DMS53 treated with DMSO at 0.1 percent for 48 hours (cell line): ENCODE measurements at regions not wholly inside any gene's neighbourhood (a gene's known extent, or its start where the extent isn't known, plus 50 kb on each side); places are given as distances from the start of the nearest gene placed in this dataset.

Source experiments
- DNase-seq: peaks from one replicate; lab custom pipeline; 2025; ENCODE audit not compliant: unreplicated experiment; lab: John Stamatoyannopoulos, UW

DNA sequence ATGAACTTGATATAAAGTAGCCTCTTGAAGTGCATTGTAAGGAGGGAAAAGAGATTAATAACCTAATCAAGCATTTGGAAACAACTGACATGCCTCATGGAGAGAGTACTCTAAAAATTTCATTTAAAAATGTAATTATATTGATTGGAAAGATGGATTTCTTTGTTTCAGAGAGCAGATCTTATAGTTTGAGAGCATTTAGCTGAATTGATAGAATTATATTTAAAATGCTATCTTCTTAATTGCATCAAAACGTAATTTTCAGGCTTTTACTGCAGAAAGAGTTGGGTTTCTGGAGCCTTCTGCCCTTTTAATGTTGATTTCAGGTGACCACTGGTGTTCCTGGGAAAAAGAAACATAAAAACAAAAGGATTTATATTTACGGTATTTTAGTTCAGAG is 130.6 kb downstream of the EDN3 start:
- no peak for DNase-seq

- no peak for DNase-seq
These were observed 134.5 kb downstream of the EDN3 start for GRCh38 chr20:59434960-59435359.

DNA sequence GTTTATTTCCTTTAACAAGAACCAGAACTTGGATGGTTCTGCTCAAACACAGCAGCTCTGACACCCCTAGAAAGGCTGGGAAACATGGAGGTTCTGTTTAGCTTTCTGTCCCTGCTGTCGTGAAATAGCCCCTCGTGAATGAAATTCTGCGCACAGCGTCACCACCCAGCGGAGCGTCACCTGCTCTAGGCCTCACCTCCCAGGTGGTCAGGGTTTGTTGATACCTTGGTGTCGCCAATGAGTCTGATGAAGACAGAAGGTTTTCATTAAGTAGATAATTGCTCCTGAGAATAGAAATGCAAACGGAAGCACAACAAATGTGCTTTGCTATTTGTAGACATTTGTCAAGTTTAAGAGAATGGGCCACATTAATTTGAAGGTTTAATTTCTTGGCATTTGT is 135.1 kb downstream of the EDN3 start:
- no peak for DNase-seq

- DNase-seq = no peak
These were observed 137.2 kb downstream of the EDN3 start for GRCh38 chr20:59437601-59438031.

GRCh38 chr20:59438201-59438600 is 137.8 kb downstream of the EDN3 start:
- no peak for DNase-seq

DNA sequence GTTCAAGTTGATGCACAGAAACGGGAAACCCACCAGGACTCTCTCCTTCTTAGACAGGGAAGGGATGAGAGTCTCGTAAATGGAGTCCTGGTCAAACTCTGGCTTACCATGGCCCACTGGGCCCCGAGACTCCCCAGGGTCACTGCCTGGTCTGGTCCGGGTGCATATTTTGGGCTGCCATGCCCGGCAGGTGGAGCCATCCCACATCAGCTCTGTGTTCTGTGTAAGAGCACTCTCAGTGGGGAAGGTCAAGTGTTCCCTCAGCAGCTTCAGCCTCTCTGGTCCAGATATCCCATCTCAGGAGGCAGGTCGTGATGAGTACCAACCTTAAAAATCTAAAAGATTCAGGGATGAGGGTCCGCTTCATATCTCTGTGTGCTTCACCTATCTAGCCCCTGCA is 138.8 kb downstream of the EDN3 start:
- no peak for DNase-seq

GRCh38 chr20:59441306-59441705 is 140.9 kb downstream of the EDN3 start:
- no peak for DNase-seq

DNA sequence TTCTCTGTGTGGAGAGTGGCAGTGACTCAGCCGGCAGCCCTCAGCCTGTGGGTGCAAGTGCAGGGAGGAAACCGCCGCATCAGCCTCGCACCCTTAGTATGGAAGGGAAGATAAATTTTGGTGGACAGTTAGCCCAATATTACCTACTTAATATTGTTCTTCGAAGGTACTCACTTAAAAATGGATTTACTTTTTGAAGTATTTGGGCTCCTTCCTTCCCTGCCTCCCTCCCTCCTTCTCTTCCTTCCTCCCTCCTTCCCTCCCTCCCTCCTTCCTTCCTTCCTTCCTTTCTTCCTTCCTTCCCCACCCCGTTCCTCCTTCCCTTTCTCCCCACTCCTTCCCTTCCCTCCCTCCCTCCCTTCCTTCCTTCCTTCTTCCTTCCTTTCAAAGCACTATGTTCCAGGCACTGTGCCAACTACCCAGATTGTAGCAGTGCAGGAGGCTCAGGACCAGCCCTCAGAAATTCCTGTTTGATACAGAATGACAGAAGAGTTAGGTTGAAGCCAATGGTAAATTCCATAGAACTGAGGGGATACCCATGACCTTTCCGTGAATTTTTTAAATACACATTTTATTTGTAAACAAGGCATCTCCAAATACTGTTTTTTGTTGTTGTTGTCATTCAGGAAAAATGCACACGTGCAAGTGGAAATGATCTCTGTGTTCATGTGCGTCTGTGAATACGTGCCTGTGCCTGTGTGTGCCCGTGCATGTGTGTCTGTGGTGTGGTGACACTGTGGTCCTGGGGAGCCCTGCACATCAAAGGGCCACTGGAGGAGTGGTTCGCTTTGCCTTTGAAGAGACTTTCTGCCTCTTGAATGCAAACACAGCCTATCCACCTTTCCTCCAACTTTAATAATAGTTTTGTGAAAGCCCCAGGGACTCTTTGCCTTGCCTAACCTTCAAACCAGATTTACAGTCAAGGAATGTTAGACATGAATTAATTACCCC is 141.7 kb downstream of the EDN3 start:
- no peak for DNase-seq

GRCh38 chr20:59443550-59443949 is 143.1 kb downstream of the EDN3 start:
- no peak for DNase-seq

DNA sequence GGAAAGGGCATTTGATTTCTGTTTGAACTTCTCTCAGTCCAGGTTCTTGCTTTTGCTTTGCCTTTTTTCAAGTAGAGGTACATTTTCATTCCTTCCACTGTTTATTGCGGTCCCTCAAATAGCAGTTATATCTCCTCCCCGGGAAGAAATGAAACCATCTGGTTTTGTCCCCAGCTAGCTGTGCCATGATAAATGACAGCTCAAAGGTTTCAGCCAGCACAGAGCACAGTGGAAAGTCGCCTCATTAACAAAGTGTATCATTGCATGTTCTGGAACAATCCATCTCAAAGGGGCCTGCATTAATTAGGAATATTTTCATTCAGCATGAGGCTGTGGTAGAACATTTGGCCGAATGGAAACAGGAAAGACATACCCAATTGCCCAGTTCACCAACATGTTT is 146.0 kb downstream of the EDN3 start:
- DNase-seq = no peak

- DNase-seq = no peak
These were observed 147.8 kb downstream of the EDN3 start for GRCh38 chr20:59448196-59448595.

DNA sequence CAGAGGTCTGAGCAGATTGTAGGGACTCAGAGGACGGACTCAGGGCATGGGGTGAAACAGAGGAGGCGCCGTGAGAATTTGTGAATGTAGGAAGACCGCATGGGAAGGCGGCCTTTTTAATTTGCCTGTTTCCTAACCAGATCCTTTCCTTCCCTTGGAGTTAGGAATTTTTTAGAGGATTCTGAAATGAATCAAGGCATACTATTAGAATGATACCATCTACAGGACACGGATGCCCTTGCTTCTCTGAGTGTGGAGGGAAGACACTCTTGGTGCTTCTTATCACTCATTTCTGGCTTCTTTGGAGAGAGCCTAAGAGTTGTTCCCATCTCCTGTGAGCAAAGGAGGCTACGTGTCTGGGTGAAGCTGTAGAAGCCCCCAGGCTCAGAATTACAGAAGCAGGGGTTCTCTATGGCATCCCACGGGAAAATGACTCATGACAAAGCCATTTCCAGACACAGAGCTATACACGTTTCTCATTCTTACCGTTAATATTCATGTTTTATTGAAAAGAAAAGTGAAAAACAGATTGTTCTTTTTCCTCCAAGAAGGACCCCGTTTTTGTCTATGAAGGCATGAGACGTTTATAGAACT is 148.5 kb downstream of the EDN3 start:
- no peak for DNase-seq

DNA sequence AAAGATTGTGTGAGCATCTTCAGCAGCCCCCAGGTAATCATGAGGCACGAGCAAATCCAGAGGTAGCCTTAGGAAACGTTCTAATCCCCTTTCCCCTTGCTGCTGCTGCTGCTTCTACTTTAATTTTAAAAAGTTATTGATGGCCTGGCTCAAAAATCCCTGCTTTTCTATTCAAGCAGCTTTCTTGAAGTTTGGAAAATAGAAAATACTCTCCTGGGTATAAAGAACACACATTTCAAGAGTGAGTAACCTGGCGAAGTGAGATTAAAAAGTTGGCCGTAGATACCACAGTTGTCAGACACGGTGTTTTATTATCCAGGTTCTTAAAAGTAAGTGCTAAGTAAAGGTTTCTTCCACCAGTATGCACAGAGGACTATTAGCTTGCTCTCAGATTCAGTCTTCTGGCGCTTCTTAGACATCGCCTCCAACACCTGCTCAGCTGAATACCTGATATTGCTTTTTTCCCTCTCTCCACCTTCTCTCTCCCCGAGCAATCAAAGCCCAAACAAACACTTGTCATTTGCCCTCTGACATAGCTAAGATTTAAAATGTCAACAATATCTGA is 150.7 kb downstream of the EDN3 start:
- DNase-seq = no peak

- DNase-seq = no peak
These were observed 151.2 kb downstream of the EDN3 start for GRCh38 chr20:59451641-59452040.

DNA sequence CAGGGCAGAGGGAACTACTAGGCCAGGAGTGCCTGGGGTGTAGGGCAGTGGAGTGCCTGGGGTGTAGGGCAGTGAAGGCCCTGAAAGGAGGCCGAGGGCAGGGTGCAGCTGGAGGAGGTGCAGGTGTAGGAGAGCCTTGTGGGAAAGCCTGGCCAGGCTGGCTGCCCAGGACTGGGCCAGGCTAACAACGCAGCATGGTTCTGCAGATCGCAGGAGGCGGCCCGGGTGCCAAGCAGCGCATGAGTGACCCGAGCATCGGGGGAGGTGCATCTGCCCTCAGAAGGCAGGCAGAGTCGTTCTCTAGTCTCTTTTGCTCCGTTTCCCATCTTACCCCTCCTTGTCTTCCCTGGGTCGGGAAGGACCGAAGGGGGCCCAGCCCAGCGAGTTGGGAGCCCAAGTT is 151.5 kb upstream of the PHACTR3 start:
- DNase-seq = no peak

- DNase-seq = no peak
These were observed 150.4 kb upstream of the PHACTR3 start for GRCh38 chr20:59453759-59454560.

- no peak for DNase-seq
These were observed 148.7 kb upstream of the PHACTR3 start for GRCh38 chr20:59455402-59456341.

DNA sequence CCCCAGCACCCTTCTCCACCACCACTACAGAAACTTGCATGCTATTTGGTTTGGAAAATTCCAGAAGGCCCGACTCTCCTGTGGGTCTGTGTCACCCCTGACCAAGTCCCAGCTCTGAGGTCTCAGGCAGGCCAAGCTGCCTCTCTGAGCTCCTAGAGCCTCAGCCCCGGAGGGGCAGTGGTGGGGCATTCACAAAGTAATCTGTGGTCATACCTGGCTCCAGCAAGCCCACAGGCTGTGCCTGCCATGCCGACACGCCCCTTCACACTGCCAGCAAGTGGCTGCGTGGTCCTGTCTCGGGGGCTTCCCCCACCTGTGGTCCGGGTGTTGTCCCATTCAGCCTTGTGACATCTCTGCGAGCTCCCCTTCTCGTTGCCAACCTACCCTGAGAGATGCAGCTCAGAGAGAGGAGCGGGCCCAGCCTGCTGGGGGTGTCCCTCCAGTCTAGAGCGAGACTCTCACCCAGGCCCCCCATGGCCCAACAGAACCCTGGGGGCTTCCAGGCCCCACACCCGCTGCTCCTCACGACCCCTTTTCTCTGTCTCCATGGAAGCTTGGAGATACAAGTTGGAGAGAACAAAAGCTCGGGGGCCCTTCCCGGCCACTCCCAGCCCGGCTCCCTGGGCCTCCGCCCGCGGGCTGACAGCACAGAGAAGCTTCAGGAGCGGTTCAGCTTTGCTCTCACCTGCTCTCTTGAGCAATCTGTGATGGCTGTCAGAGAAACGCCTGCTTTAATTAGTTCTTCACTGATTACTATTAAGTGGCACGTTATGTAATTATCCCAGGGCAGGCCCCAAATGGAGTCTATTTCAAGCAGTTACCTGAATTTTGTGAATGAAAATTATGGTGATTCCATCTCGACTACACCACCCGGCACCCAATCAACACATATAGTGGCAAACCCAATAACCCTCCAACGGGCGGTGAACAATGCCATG is 147.7 kb upstream of the PHACTR3 start:
- no peak for DNase-seq

DNA sequence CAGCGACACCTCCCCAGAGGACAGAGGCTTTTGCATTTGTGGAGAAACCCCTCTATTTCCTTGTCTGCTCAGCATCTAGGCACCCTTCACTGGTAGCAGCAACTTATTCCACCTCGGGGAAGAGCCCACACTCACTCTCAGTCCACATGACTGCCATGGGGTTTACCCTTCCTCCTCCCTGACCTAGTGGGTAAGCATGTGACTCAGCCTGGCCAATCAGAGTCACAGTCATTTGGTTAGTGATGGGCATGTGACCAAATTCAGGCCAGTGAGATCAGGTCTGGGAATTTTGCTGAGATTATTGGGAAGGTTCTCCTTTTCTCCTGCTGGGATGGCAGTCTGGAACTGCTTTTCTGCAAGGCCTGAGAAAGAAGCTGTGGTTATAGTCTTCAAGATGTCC is 145.7 kb upstream of the PHACTR3 start:
- no peak for DNase-seq
